HCT116 (cell line): ENCODE measurements at regions not wholly inside any gene's neighbourhood (a gene's known extent, or its start where the extent isn't known, plus 50 kb on each side); places are given as distances from the start of the nearest gene placed in this dataset.

Experiments
- ATAC-seq: fragments of 200-7000 bp; cut with Tn5 transposase; 2 replicates; pipeline ENCODE4 v1.9.1; 2020; ENCODE audit warnings: mild to moderate bottlenecking, moderate library complexity
- BruUV-seq: library from RNA; stranded (reverse); fragments of 400-500 nt; replicated peaks from 2 replicates; lab custom pipeline; 2021; lab: Mats Ljungman, UMichigan
- CTCF ChIA-PET: fragments of 300-600 bp; sonication (Branson Sonifier 250); formaldehyde crosslinking; loops from one replicate; lab custom pipeline; 2021; ENCODE audit warnings: antibody characterized with exemption; lab: Charles Lee
- POLR2A ChIA-PET: fragments of 300-600, 350-600 bp; sonication (Branson Sonifier 250); formaldehyde crosslinking; loops from one replicate; lab custom pipeline; 2021; ENCODE audit warnings: antibody characterized with exemption; lab: Charles Lee
- RAD21 ChIA-PET, 2 experiments: fragments of 300-600 bp; sonication (Branson Sonifier 250); formaldehyde crosslinking; loops; one replicate each; lab custom pipeline; 2023; ENCODE audit warnings: low total read pairs in 2 of 2; ENCODE audit not compliant: uncharacterized antibody in 2 of 2, unreplicated experiment in 2 of 2, low non-redundant PET in 1 of 2; lab: Charles Lee
- DNase-seq: peaks from one replicate; pipeline ENCODE4 v3.0.0-alpha.2; 2010; ENCODE audit warnings: low read depth, low spot score
- H2AFZ ChIP-seq: fragments of 200-600 bp; shearing (Covaris generic), sonication (generic); 2 replicates; pipeline ENCODE4 v1.6.1; 2017; ENCODE audit warnings: low read depth, mixed run types, mixed read lengths, antibody characterized with exemption, low read length; ENCODE audit not compliant: poor library complexity, severe bottlenecking
- H3K27ac ChIP-seq: 2 replicates; pipeline ENCODE4 v1.5.1; 2012; ENCODE audit warnings: low read depth, low read length
- H3K27me3 ChIP-seq: fragments of 200-600 bp; sonication (generic); 2 replicates; pipeline ENCODE4 v1.6.1; 2016; ENCODE audit warnings: mixed run types, low read length, mixed read lengths; ENCODE audit not compliant: insufficient read depth
- H3K36me3 ChIP-seq, 2 experiments: fragments of 200-500 bp in 1 of 2; fragments of 200-600 bp in 1 of 2; sonication (Bioruptor generic) in 1 of 2; sonication (generic) in 1 of 2; 2 replicates each; pipeline versions ENCODE4 v1.5.1 to v1.6.1; 2014 to 2016; ENCODE audit warnings: low read length in 2 of 2, inconsistent platforms in 1 of 2, mixed read lengths in 1 of 2, mixed run types in 1 of 2; ENCODE audit not compliant: insufficient read depth in 2 of 2, control insufficient read depth in 1 of 2
- H3K4me1 ChIP-seq, 2 experiments: fragments of 200-600 bp in 1 of 2; sonication (generic) in 1 of 2; 2 replicates each; pipeline versions ENCODE4 v1.5.1 to v1.6.1; 2012 to 2017; ENCODE audit warnings: low read length in 2 of 2, inconsistent platforms in 1 of 2, mild to moderate bottlenecking in 1 of 2, mixed read lengths in 1 of 2, mixed run types in 1 of 2, moderate library complexity in 1 of 2; ENCODE audit not compliant: insufficient read depth in 2 of 2, control insufficient read depth in 1 of 2
- H3K4me2 ChIP-seq: fragments of 200-600 bp; sonication (generic); 2 replicates; pipeline ENCODE4 v1.6.1; 2017; ENCODE audit warnings: mixed run types, low read length, mixed read lengths
- H3K4me3 ChIP-seq, 2 experiments: fragments of 200-600 bp in 1 of 2; sonication (generic) in 1 of 2; replicated peaks in 1 of 2; 2 replicates each; pipeline ENCODE4 v1.5.1; 2011 to 2016; ENCODE audit warnings: low read length in 2 of 2, control low read depth in 1 of 2, low read depth in 1 of 2, mild to moderate bottlenecking in 1 of 2, mixed read lengths in 1 of 2, mixed run types in 1 of 2
- H3K79me2 ChIP-seq: fragments of 200-600 bp; sonication (generic); 2 replicates; pipeline ENCODE4 v1.6.1; 2017; ENCODE audit warnings: mild to moderate bottlenecking, mixed run types, low read length, moderate library complexity, mixed read lengths; ENCODE audit not compliant: insufficient read depth
- H3K9ac ChIP-seq: fragments of 200-600 bp; sonication (generic); 2 replicates; pipeline ENCODE4 v1.6.1; 2016; ENCODE audit warnings: low read length, mixed read lengths
- H3K9me2 ChIP-seq: fragments of 200-600 bp; sonication (generic), shearing (Covaris generic); 2 replicates; pipeline ENCODE4 v1.6.1; 2017; ENCODE audit warnings: mixed run types, mild to moderate bottlenecking, moderate library complexity; ENCODE audit not compliant: insufficient read depth
- H3K9me3 ChIP-seq, 2 experiments: fragments of 200-500 bp in 1 of 2; fragments of 200-600 bp in 1 of 2; sonication (Bioruptor generic) in 1 of 2; sonication (generic) in 1 of 2; 2 replicates each; pipeline ENCODE4 v1.6.1; 2014 to 2017; ENCODE audit warnings: low read length in 2 of 2, mixed read lengths in 2 of 2, inconsistent platforms in 1 of 2, low read depth in 1 of 2, mild to moderate bottlenecking in 1 of 2, mixed run types in 1 of 2, moderate library complexity in 1 of 2; ENCODE audit not compliant: control insufficient read depth in 1 of 2, insufficient read depth in 1 of 2
- H4K20me1 ChIP-seq: fragments of 200-600 bp; sonication (generic), shearing (Covaris generic); 2 replicates; pipeline ENCODE4 v1.6.1; 2017; ENCODE audit warnings: mixed run types, mild to moderate bottlenecking, moderate library complexity; ENCODE audit not compliant: insufficient read depth
- CBX3 ChIP-seq: IDR thresholded peaks from 2 replicates; pipeline ENCODE4 v1.6.1; 2012; ENCODE audit warnings: low read depth
- CEBPB ChIP-seq: IDR thresholded peaks from 2 replicates; pipeline ENCODE4 v1.6.1; 2012; ENCODE audit warnings: low read depth
- EGR1 ChIP-seq: IDR thresholded peaks from 2 replicates; pipeline ENCODE4 v1.6.1; 2012; ENCODE audit warnings: low read depth
- ELF1 ChIP-seq: IDR thresholded peaks from 2 replicates; pipeline ENCODE4 v1.6.1; 2012; ENCODE audit warnings: low read depth, borderline replicate concordance
- EZH2 ChIP-seq: fragments of 200-600 bp; sonication (generic); IDR thresholded peaks from 2 replicates; pipeline ENCODE4 v1.6.1; 2017; ENCODE audit warnings: antibody characterized with exemption, mixed run types
- EZH2phosphoT487 ChIP-seq: fragments of 200-600 bp; IDR thresholded peaks from 2 replicates; pipeline ENCODE4 v1.6.1; 2018; ENCODE audit warnings: antibody characterized with exemption, borderline replicate concordance
- FOSL1 ChIP-seq: IDR thresholded peaks from 2 replicates; pipeline ENCODE4 v1.6.1; 2012; ENCODE audit warnings: low read depth
- JUND ChIP-seq: IDR thresholded peaks from 2 replicates; pipeline ENCODE4 v1.6.1; 2012
- POLR2A ChIP-seq: IDR thresholded peaks from 2 replicates; pipeline ENCODE4 v1.7.0; 2011; ENCODE audit warnings: borderline replicate concordance; ENCODE audit not compliant: insufficient read depth, insufficient read length; ENCODE audit errors: extremely low read depth
- POLR2AphosphoS5 ChIP-seq: IDR thresholded peaks from 2 replicates; pipeline ENCODE4 v1.6.1; 2011; ENCODE audit warnings: mild to moderate bottlenecking, low read depth, low read length, moderate library complexity
- RAD21 ChIP-seq: IDR thresholded peaks from 2 replicates; pipeline ENCODE4 v1.6.1; 2012; ENCODE audit warnings: low read depth, mild to moderate bottlenecking
- SP1 ChIP-seq: IDR thresholded peaks from 2 replicates; pipeline ENCODE4 v1.6.1; 2012; ENCODE audit warnings: low read depth
- SRF ChIP-seq: IDR thresholded peaks from 2 replicates; pipeline ENCODE4 v1.6.1; 2012; ENCODE audit warnings: low read depth
- YY1 ChIP-seq: IDR thresholded peaks from 2 replicates; pipeline ENCODE4 v1.6.1; 2011; ENCODE audit warnings: low read length, low read depth, moderate library complexity, mild to moderate bottlenecking; ENCODE audit not compliant: insufficient replicate concordance; ENCODE audit errors: extremely low read depth
- ZFX ChIP-seq: fragments of 450-650 bp; IDR thresholded peaks from 2 replicates; pipeline ENCODE4 v1.6.1; 2017
- ZNF274 ChIP-seq: fragments of 200-500 bp; sonication (Bioruptor generic); IDR thresholded peaks from 2 replicates; pipeline ENCODE4 v1.6.1; 2014; ENCODE audit warnings: mild to moderate bottlenecking, low read depth, low read length, inconsistent platforms
- intact Hi-C: fragments of 100-400 bp; cut with micrococcal nuclease; formaldehyde crosslinking; loops from 2 replicates; pipeline ENCODE4 v1.10.0; 2022
- TF ChIP-seq, protein P1 (sequence below): IDR thresholded peaks from 2 replicates; pipeline ENCODE4 v1.6.1; 2012
- TF ChIP-seq, protein P2 (sequence below): IDR thresholded peaks from 2 replicates; pipeline ENCODE4 v1.6.1; 2012; ENCODE audit warnings: low read depth

DNA sequence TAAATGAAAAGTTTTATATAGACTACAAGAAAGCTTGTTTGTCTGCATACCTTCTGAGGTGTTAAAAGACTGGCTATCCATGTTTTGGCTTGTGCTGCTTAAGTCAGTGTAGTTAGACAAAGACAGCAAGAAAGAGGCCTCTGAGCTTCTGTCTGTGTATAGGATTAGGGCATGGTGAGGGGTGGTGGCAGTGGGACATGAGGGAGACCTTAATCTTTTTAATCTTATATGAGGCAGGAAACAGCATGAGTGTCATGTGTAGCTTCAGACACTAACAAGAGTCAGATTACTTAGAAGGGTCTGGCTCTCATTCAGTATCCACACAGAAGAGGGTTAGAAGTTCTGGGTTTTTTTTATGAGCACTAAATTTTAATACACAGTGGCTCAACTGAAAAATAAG lies 213.3 kb downstream of the GABRG1 start:
- Histone ChIP-seq H2AFZ (no peak overlapping the region), H3K9ac (no peak overlapping the region), H3K9me3 (peaks cover 9 to 16% of the 10 kb centered on the region in 2 experiments; a peak in 2 of 4 replicates), H3K79me2 (no peaks in the 10 kb centered on the region), H3K27ac (no peak overlapping the region), H3K4me3 (no peak overlapping the region), H3K4me2 (no peak overlapping the region), H4K20me1 (no peaks in the 10 kb centered on the region), H3K27me3 (no peaks in the 10 kb centered on the region), H3K4me1 (no peaks in the 10 kb centered on the region), H3K36me3 (no peaks in the 10 kb centered on the region), H3K9me2 (no peaks in the 10 kb centered on the region)
- TF ChIP-seq EZH2phosphoT487 (no peak), RAD21 (no peak), POLR2A (no peak), SP1 (no peak), POLR2AphosphoS5 (no peak), SRF (no peak), YY1 (no peak), CEBPB (no peak), EGR1 (no peak), EZH2 (no peak), ZFX (no peak), CBX3 (no peak), JUND (no peak), FOSL1 (no peak), ELF1 (no peak), ZNF274 (no peak)
- TF ChIP-seq, protein P1, sequence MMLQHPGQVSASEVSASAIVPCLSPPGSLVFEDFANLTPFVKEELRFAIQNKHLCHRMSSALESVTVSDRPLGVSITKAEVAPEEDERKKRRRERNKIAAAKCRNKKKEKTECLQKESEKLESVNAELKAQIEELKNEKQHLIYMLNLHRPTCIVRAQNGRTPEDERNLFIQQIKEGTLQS = no peak
- TF ChIP-seq, protein P2, sequence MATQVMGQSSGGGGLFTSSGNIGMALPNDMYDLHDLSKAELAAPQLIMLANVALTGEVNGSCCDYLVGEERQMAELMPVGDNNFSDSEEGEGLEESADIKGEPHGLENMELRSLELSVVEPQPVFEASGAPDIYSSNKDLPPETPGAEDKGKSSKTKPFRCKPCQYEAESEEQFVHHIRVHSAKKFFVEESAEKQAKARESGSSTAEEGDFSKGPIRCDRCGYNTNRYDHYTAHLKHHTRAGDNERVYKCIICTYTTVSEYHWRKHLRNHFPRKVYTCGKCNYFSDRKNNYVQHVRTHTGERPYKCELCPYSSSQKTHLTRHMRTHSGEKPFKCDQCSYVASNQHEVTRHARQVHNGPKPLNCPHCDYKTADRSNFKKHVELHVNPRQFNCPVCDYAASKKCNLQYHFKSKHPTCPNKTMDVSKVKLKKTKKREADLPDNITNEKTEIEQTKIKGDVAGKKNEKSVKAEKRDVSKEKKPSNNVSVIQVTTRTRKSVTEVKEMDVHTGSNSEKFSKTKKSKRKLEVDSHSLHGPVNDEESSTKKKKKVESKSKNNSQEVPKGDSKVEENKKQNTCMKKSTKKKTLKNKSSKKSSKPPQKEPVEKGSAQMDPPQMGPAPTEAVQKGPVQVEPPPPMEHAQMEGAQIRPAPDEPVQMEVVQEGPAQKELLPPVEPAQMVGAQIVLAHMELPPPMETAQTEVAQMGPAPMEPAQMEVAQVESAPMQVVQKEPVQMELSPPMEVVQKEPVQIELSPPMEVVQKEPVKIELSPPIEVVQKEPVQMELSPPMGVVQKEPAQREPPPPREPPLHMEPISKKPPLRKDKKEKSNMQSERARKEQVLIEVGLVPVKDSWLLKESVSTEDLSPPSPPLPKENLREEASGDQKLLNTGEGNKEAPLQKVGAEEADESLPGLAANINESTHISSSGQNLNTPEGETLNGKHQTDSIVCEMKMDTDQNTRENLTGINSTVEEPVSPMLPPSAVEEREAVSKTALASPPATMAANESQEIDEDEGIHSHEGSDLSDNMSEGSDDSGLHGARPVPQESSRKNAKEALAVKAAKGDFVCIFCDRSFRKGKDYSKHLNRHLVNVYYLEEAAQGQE = no peak
- ATAC-seq = no peak
- RAD21 ChIA-PET = no interaction called here
- POLR2A ChIA-PET = no interaction called here
- CTCF ChIA-PET = no interaction called here
- DNase-seq = no peak
- intact Hi-C loops = no loop called here
- no TSS peak for BruUV-seq
